Panc1 (cell line): ENCODE measurements at regions not wholly inside any gene's neighbourhood (a gene's known extent, or its start where the extent isn't known, plus 50 kb on each side); places are given as distances from the start of the nearest gene placed in this dataset.

Experiments used
- ATAC-seq: fragments of 200-7000 bp; cut with Tn5 transposase; 2 replicates; pipeline ENCODE4 v1.9.1; 2020; ENCODE audit warnings: mild to moderate bottlenecking, moderate library complexity
- BruUV-seq: library from RNA; stranded (reverse); fragments of 400-500 nt; replicated peaks from 2 replicates; lab custom pipeline; 2021; lab: Mats Ljungman, UMichigan
- CTCF ChIA-PET: fragments of 300-600 bp; sonication (Branson Sonifier 250); formaldehyde crosslinking; loops from one replicate; lab custom pipeline; 2022; ENCODE audit warnings: antibody characterized with exemption; lab: Charles Lee
- POLR2A ChIA-PET: fragments of 300-600 bp; sonication (Branson Sonifier 250); formaldehyde crosslinking; loops from one replicate; lab custom pipeline; 2022; ENCODE audit warnings: antibody characterized with exemption; lab: Charles Lee
- DNase-seq: peaks from one replicate; pipeline ENCODE4 v3.0.0-alpha.2; 2010; ENCODE audit warnings: low read depth, low spot score
- H3K27ac ChIP-seq: 2 replicates; pipeline ENCODE4 v1.5.1; 2011; ENCODE audit warnings: mild to moderate bottlenecking, low read length, inconsistent platforms
- H3K27me3 ChIP-seq: fragments of 200-500 bp; sonication (Bioruptor generic); 2 replicates; pipeline ENCODE4 v1.6.0; 2014; ENCODE audit warnings: low read length, inconsistent platforms; ENCODE audit not compliant: control insufficient read depth, insufficient read depth
- H3K36me3 ChIP-seq: fragments of 200-500 bp; sonication (Bioruptor generic); 2 replicates; pipeline ENCODE4 v1.5.1; 2014; ENCODE audit warnings: inconsistent platforms, mild to moderate bottlenecking, low read length, moderate library complexity; ENCODE audit not compliant: control insufficient read depth, insufficient read depth
- H3K4me1 ChIP-seq: 2 replicates; pipeline ENCODE4 v1.5.1; 2011; ENCODE audit warnings: inconsistent platforms, mild to moderate bottlenecking, low read length, moderate library complexity; ENCODE audit not compliant: control insufficient read depth, insufficient read depth
- H3K4me3 ChIP-seq, 2 experiments: 2 replicates each; pipeline ENCODE4 v1.5.1; 2011 to 2012; ENCODE audit warnings: low read depth in 2 of 2, low read length in 2 of 2, mild to moderate bottlenecking in 2 of 2, inconsistent platforms in 1 of 2, moderate library complexity in 1 of 2
- H3K9me3 ChIP-seq: fragments of 200-500 bp; sonication (Bioruptor generic); 2 replicates; pipeline ENCODE4 v1.5.1; 2014; ENCODE audit warnings: low read depth, mild to moderate bottlenecking, inconsistent platforms, low read length, moderate library complexity; ENCODE audit not compliant: control insufficient read depth, insufficient read depth
- CTCF ChIP-seq: fragments of 450-650 bp; IDR thresholded peaks from 2 replicates; pipeline ENCODE4 v1.5.1; 2017; ENCODE audit warnings: mild to moderate bottlenecking
- POLR2AphosphoS5 ChIP-seq: IDR thresholded peaks from 2 replicates; pipeline ENCODE4 v1.6.1; 2012; ENCODE audit warnings: mild to moderate bottlenecking, low read depth, low read length, moderate library complexity
- REST ChIP-seq, 2 experiments: IDR thresholded peaks; 2 replicates each; pipeline ENCODE4 v1.6.1; 2011 to 2012; ENCODE audit warnings: low read depth in 2 of 2, control low read depth in 1 of 2, low read length in 1 of 2, mild to moderate bottlenecking in 1 of 2, moderate library complexity in 1 of 2; ENCODE audit not compliant: insufficient read depth in 1 of 2
- SIN3A ChIP-seq: IDR thresholded peaks from 2 replicates; pipeline ENCODE4 v1.6.1; 2012; ENCODE audit warnings: low read depth, mild to moderate bottlenecking, low read length, moderate library complexity, borderline replicate concordance; ENCODE audit not compliant: insufficient read depth
- TCF7L2 ChIP-seq: IDR thresholded peaks from 2 replicates; pipeline ENCODE4 v1.6.1; 2011; ENCODE audit warnings: mild to moderate bottlenecking, low read depth, low read length, inconsistent platforms
- in situ Hi-C: cut with HindIII; loops from 2 replicates; pipeline ENCODE4 v1.10.0; 2016; ENCODE audit warnings: low sequenced_read_pairs, low pct_unique_long_range_greater_than_20kb
- intact Hi-C: fragments of 100-400 bp; cut with micrococcal nuclease; formaldehyde crosslinking; loops from one replicate; pipeline ENCODE4 v1.10.0; 2022; ENCODE audit not compliant: unreplicated experiment

- intact Hi-C loops: no loop called here
- ATAC-seq (no peak), DNase-seq (no peak)
- Histone ChIP-seq H3K27me3 (no peaks in the 10 kb centered on the region), H3K4me3 (no peak overlapping the region), H3K36me3 (no peaks in the 10 kb centered on the region), H3K9me3 (no peaks in the 10 kb centered on the region), H3K27ac (no peak overlapping the region), H3K4me1 (no peaks in the 10 kb centered on the region)
- ChIA-PET POLR2A (no interaction called here), CTCF (no interaction called here)
- in situ Hi-C loops: no loop called here
- no TSS peak for BruUV-seq
- TF ChIP-seq TCF7L2 (no peak), CTCF (no peak), REST (IDR thresholded peaks at IDR 0.05; ENCODE audit: insufficient read depth in 1 of 2, low read depth in 2 of 2, low read length in 1 of 2) (no peak), SIN3A (no peak), POLR2AphosphoS5 (no peak)
Observed at GRCh38 chr6:19668710-19669109, 168.5 kb upstream of the ID4 start.

- no peaks in the 10 kb centered on the region for H3K27me3 ChIP-seq
- ATAC-seq (no peak), DNase-seq (no peak)
- no peak for TF ChIP-seq TCF7L2
- TF ChIP-seq CTCF: no peak
- TF ChIP-seq POLR2AphosphoS5: no peak
- no peak for TF ChIP-seq SIN3A
- POLR2A ChIA-PET: no interaction called here
- H3K9me3 ChIP-seq: no peaks in the 10 kb centered on the region
- CTCF ChIA-PET: no interaction called here
- in situ Hi-C loops (no loop called here), intact Hi-C loops (no loop called here)
- no peak overlapping the region for H3K27ac ChIP-seq
- H3K4me1 ChIP-seq: no peaks in the 10 kb centered on the region
- no peak overlapping the region for H3K4me3 ChIP-seq
- no peaks in the 10 kb centered on the region for H3K36me3 ChIP-seq
- no TSS peak for BruUV-seq
Observed at GRCh38 chr6:19669206-19669605, 168.0 kb upstream of the ID4 start.

- in situ Hi-C loops: no loop called here
- peak overlapping the region; percentile 7; the same call in 1 of the 2 replicates for H3K27ac ChIP-seq
- no peak for ATAC-seq
Observed at GRCh38 chr6:19682859-19683258, 154.3 kb upstream of the ID4 start.

More at GRCh38 chr6:19682859-19683258, 154.3 kb upstream of the ID4 start:
- intact Hi-C loops: no loop called here
- H3K4me1 ChIP-seq: no peaks in the 10 kb centered on the region
- ChIA-PET CTCF (no interaction called here), POLR2A (no interaction called here)
- no TSS peak for BruUV-seq
- no peak overlapping the region for H3K4me3 ChIP-seq
- H3K9me3 ChIP-seq: no peaks in the 10 kb centered on the region
- H3K36me3 ChIP-seq: no peaks in the 10 kb centered on the region
- TF ChIP-seq REST (IDR thresholded peaks at IDR 0.05; ENCODE audit: insufficient read depth in 1 of 2, low read depth in 2 of 2, low read length in 1 of 2): no peak
- no peak for TF ChIP-seq TCF7L2
- TF ChIP-seq CTCF: no peak
- no peak for TF ChIP-seq POLR2AphosphoS5
- H3K27me3 ChIP-seq: no peaks in the 10 kb centered on the region
- DNase-seq: no peak
